ENCODE measurements at regions not wholly inside any gene's neighbourhood (a gene's known extent, or its start where the extent isn't known, plus 50 kb on each side); places are given as distances from the start of the nearest gene placed in this dataset.

GRCh38 chr4:134934036-134934808, 732.6 kb upstream of the PABPC4L start:
- TF ChIP-seq CTCF (IDR thresholded peaks at IDR 0.05 in 2 of 3, conservative IDR thresholded peaks at IDR 0.05 in 1 of 3; ENCODE audit: borderline replicate concordance in 1 of 3, insufficient read depth in 1 of 3, low read depth in 2 of 3, low read length in 2 of 3): no peak
- TF ChIP-seq SRF (IDR thresholded peaks at IDR 0.05; ENCODE audit: low read depth): no peak
- TF ChIP-seq POLR2A (IDR thresholded peaks at IDR 0.05; ENCODE audit: borderline replicate concordance, extremely low read depth, insufficient read depth, insufficient read length): no peak
- no peak for TF ChIP-seq ELF1 (IDR thresholded peaks at IDR 0.05; ENCODE audit: borderline replicate concordance, low read depth)
- TF ChIP-seq CEBPB (IDR thresholded peaks at IDR 0.05; ENCODE audit: low read depth): no peak
- no peak for TF ChIP-seq EZH2 (IDR thresholded peaks at IDR 0.05)

Data from HCT116 (cell line).